ENCODE measurements at regions not wholly inside any gene's neighbourhood (a gene's known extent, or its start where the extent isn't known, plus 50 kb on each side); places are given as distances from the start of the nearest gene placed in this dataset.

DNA sequence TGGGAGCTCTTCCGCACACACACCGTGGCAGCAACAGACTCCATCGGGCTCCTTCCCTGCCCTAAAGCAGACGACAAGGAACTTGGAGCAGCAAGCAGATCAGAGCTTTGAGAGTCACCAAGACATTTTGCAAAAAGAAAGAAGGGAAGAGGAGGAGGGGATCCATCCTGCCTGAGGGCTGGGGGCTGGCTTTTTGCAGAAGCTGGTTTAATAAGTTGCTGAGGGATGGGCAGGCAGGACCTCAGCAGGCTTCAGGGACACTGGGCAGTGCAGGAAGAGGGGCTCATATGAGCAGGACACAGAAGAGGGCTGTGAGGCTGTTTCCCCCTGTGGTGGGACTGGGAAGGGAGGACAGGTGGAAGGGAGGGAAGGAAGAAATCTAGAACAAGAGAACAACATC, 133.4 kb upstream of the GSC start:
- intact Hi-C loops (cut with micrococcal nuclease) = no loop called here
- Histone ChIP-seq H3K4me3 (no peak overlapping the region), H3K27me3 (ENCODE audit: low read depth) (peaks cover 64% of the 10 kb centered on the region), H3K36me3 (no peaks in the 10 kb centered on the region), H3K27ac (replicated peaks) (no peak overlapping the region), H3K9me3 (replicated peaks) (no peaks in the 10 kb centered on the region), H3K4me1 (no peaks in the 10 kb centered on the region)
- no peak for TF ChIP-seq CTCF (IDR thresholded peaks at IDR 0.05; ENCODE audit: borderline replicate concordance)
- DNase-seq = no peak

- intact Hi-C loops (cut with micrococcal nuclease) = no loop called here
- no peaks in the 10 kb centered on the region for H3K36me3 ChIP-seq
- peaks cover 5% of the 10 kb centered on the region for H3K9me3 ChIP-seq (replicated peaks)
- H3K4me1 ChIP-seq = no peaks in the 10 kb centered on the region
- H3K4me3 ChIP-seq = no peak overlapping the region
- no peak for TF ChIP-seq CTCF (IDR thresholded peaks at IDR 0.05; ENCODE audit: borderline replicate concordance)
- H3K27me3 ChIP-seq (ENCODE audit: low read depth) = peaks cover 88% of the 10 kb centered on the region
- H3K27ac ChIP-seq (replicated peaks) = no peak overlapping the region
- no peak for DNase-seq
Observed at GRCh38 chr14:94897561-94897960, 127.6 kb upstream of the GSC start.

DNA sequence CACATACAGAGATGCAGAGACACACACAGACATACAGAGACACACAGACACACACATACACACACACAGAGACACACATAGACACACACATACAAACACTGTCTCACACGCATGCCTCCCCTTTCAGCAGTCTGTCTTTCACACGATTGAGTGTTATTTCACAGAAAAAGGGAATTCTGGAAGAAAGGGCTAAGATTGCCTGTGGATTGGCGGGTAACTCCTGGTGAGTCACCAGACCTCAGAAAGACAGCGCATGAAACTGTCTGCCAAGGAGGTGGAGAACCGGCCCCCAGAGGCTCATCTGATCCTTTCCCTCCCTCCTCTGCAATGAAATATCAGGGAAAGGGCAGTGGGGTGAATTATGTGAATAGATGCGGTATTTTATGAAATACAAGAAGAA, 127.2 kb upstream of the GSC start:
- Histone ChIP-seq H3K9me3 (replicated peaks) (peaks cover 5% of the 10 kb centered on the region), H3K27me3 (ENCODE audit: low read depth) (peaks cover 88% of the 10 kb centered on the region), H3K36me3 (no peaks in the 10 kb centered on the region), H3K4me1 (no peaks in the 10 kb centered on the region), H3K27ac (replicated peaks) (no peak overlapping the region), H3K4me3 (no peak overlapping the region)
- intact Hi-C loops (cut with micrococcal nuclease) = no loop called here
- no peak for TF ChIP-seq CTCF (IDR thresholded peaks at IDR 0.05; ENCODE audit: borderline replicate concordance)
- no peak for DNase-seq

DNA sequence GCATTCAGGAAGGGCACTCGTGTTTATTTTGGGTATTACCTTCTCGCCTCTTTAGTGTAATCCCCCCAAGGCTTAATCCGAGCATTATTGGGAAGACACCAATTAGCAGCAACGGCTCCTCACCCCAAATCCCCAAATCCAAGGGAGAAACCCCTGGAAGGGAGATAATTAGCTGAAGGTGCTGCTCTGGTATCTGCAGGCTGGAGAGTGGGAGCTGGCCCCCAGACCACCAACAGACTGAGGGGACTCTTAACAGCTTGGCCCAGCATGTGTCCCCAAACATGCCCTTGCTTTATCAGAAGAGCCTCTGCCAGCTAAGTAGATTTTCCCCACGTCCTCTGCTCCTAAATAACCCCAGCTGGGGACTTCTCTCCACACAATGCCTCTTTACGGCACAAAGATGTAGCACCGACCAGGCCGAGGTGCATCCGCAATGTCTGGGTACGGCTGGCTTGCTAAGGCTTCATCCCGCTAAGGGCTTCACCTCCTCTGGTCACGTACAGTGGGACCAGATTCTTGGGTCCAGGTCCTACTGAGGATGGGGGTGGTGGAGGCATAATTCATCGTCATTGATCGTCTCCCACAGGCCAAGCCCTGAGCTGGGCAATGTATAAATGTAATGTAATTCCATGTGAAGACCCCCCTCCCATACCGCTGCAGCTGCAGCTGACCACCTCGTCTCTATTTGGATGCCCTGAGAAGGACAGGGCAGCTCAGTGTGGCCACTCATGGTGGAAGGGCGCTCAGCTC, 123.7 kb upstream of the GSC start:
- Histone ChIP-seq H3K4me3 (no peak overlapping the region), H3K9me3 (replicated peaks) (peaks cover 5% of the 10 kb centered on the region), H3K36me3 (no peaks in the 10 kb centered on the region), H3K27ac (replicated peaks) (no peak overlapping the region), H3K27me3 (ENCODE audit: low read depth) (peaks cover 94% of the 10 kb centered on the region), H3K4me1 (no peaks in the 10 kb centered on the region)
- no peak for TF ChIP-seq CTCF (IDR thresholded peaks at IDR 0.05; ENCODE audit: borderline replicate concordance)
- no peak for DNase-seq
- intact Hi-C loops (cut with micrococcal nuclease) = no loop called here

DNA sequence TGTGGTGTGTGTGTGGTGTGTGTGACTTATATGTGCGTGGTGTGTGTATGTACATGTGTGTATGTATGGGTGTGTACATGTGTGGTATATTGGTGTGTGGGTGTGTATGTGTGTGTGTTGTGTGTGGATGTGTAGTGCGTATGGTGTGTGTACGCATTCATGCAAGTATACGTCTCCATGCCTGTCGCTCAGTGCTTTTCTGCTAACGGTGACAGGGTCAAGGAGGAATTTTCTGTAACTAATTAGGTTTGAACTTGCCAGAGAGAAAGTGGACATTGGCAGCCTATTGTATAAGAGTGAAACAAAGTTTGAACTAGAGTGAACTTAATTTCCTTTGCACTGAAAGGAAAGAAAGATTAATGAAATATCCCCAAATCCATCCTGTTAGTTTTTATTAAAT, 120.9 kb upstream of the GSC start:
- DNase-seq = no peak
- intact Hi-C loops (cut with micrococcal nuclease) = no loop called here
- no peak overlapping the region for H3K27ac ChIP-seq (replicated peaks)
- no peak overlapping the region for H3K4me3 ChIP-seq
- H3K9me3 ChIP-seq (replicated peaks) = peaks cover 5% of the 10 kb centered on the region
- peaks cover 91% of the 10 kb centered on the region for H3K27me3 ChIP-seq (ENCODE audit: low read depth)
- no peaks in the 10 kb centered on the region for H3K4me1 ChIP-seq
- TF ChIP-seq CTCF (IDR thresholded peaks at IDR 0.05; ENCODE audit: borderline replicate concordance) = no peak
- H3K36me3 ChIP-seq = no peaks in the 10 kb centered on the region

Measured in left ventricle myocardium inferior (tissue), 1 donor.